A673 (cell line): ENCODE measurements at regions not wholly inside any gene's neighbourhood (a gene's known extent, or its start where the extent isn't known, plus 50 kb on each side); places are given as distances from the start of the nearest gene placed in this dataset.

ENCODE experiments used
- BruUV-seq: library from RNA; stranded (reverse); fragments of 400-500 nt; replicated peaks from 2 replicates; lab custom pipeline; 2021; lab: Mats Ljungman, UMichigan
- CTCF ChIA-PET: fragments of 300-600 bp; sonication (Branson Sonifier 250); formaldehyde crosslinking; loops from one replicate; lab custom pipeline; 2022; ENCODE audit warnings: antibody characterized with exemption; lab: Charles Lee
- POLR2A ChIA-PET: fragments of 300-600 bp; sonication (Branson Sonifier 250); formaldehyde crosslinking; loops from one replicate; lab custom pipeline; 2022; ENCODE audit warnings: antibody characterized with exemption; ENCODE audit not compliant: low non-redundant PET; lab: Charles Lee
- DNase-seq: peaks from one replicate; pipeline ENCODE4 v3.0.0-alpha.2; 2015; ENCODE audit warnings: low spot score
- H3K27ac ChIP-seq: fragments of 200-600 bp; sonication (generic); 2 replicates; pipeline ENCODE4 v1.5.1; 2016; ENCODE audit warnings: mixed run types, low read depth, mild to moderate bottlenecking, mixed read lengths, antibody characterized with exemption, low read length; ENCODE audit not compliant: poor library complexity, severe bottlenecking
- H3K27me3 ChIP-seq: fragments of 200-600 bp; sonication (generic); replicated peaks from 2 replicates; pipeline ENCODE4 v1.6.1; 2017; ENCODE audit warnings: mixed run types, low read depth, mild to moderate bottlenecking, mixed read lengths, antibody characterized with exemption, low read length; ENCODE audit not compliant: insufficient read depth, poor library complexity
- H3K36me3 ChIP-seq: fragments of 200-600 bp; sonication (generic); 2 replicates; pipeline ENCODE4 v1.6.1; 2016; ENCODE audit warnings: mixed run types, mild to moderate bottlenecking, mixed read lengths, antibody characterized with exemption, low read length; ENCODE audit not compliant: insufficient read depth, poor library complexity, severe bottlenecking
- H3K4me1 ChIP-seq: fragments of 200-600 bp; sonication (generic); 2 replicates; pipeline ENCODE4 v1.6.1; 2017; ENCODE audit warnings: mixed run types, mild to moderate bottlenecking, mixed read lengths, antibody characterized with exemption, low read length; ENCODE audit not compliant: insufficient read depth, poor library complexity, severe bottlenecking
- H3K4me3 ChIP-seq: fragments of 200-600 bp; sonication (generic); 2 replicates; pipeline ENCODE4 v1.5.1; 2016; ENCODE audit warnings: low read depth, mixed run types, mild to moderate bottlenecking, mixed read lengths, low read length; ENCODE audit not compliant: poor library complexity, severe bottlenecking
- H3K9me3 ChIP-seq: fragments of 200-600 bp; sonication (generic); 2 replicates; pipeline ENCODE4 v1.6.1; 2016; ENCODE audit warnings: mixed run types, low read depth, mild to moderate bottlenecking, mixed read lengths, antibody characterized with exemption, low read length; ENCODE audit not compliant: poor library complexity, severe bottlenecking
- EZH2 ChIP-seq: fragments of 200-600 bp; sonication (generic); IDR thresholded peaks from 2 replicates; pipeline ENCODE4 v1.6.1; 2017; ENCODE audit warnings: borderline replicate concordance, low read depth, mild to moderate bottlenecking, mixed read lengths, antibody characterized with exemption, low read length; ENCODE audit not compliant: poor library complexity, severe bottlenecking
- intact Hi-C: fragments of 100-400 bp; cut with micrococcal nuclease; formaldehyde crosslinking; loops from one replicate; pipeline ENCODE4 v1.10.0; 2022; ENCODE audit not compliant: unreplicated experiment
- TF ChIP-seq, protein P1 (sequence below): fragments of 300-800, 200-600 bp; sonication (generic); conservative IDR thresholded peaks from 2 replicates; pipeline ENCODE4 v1.5.1; 2017; ENCODE audit warnings: low read depth, mild to moderate bottlenecking, antibody characterized with exemption, low read length, moderate library complexity, mixed read lengths

GRCh38 chr10:108187408-108188012, 1023.0 kb upstream of the SORCS1 start:
- ChIA-PET POLR2A (no interaction called here), CTCF (no interaction called here)
- DNase-seq, result no peak
- BruUV-seq, result no TSS peak
- Histone ChIP-seq H3K4me1 (no peaks in the 10 kb centered on the region), H3K27ac (no peak overlapping the region), H3K36me3 (no peaks in the 10 kb centered on the region), H3K27me3 (no peaks in the 10 kb centered on the region), H3K4me3 (no peak overlapping the region), H3K9me3 (no peaks in the 10 kb centered on the region)
- TF ChIP-seq, protein P1, sequence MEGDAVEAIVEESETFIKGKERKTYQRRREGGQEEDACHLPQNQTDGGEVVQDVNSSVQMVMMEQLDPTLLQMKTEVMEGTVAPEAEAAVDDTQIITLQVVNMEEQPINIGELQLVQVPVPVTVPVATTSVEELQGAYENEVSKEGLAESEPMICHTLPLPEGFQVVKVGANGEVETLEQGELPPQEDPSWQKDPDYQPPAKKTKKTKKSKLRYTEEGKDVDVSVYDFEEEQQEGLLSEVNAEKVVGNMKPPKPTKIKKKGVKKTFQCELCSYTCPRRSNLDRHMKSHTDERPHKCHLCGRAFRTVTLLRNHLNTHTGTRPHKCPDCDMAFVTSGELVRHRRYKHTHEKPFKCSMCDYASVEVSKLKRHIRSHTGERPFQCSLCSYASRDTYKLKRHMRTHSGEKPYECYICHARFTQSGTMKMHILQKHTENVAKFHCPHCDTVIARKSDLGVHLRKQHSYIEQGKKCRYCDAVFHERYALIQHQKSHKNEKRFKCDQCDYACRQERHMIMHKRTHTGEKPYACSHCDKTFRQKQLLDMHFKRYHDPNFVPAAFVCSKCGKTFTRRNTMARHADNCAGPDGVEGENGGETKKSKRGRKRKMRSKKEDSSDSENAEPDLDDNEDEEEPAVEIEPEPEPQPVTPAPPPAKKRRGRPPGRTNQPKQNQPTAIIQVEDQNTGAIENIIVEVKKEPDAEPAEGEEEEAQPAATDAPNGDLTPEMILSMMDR, result no peak
- no peak for TF ChIP-seq EZH2
- intact Hi-C loops, result no loop called here

DNA sequence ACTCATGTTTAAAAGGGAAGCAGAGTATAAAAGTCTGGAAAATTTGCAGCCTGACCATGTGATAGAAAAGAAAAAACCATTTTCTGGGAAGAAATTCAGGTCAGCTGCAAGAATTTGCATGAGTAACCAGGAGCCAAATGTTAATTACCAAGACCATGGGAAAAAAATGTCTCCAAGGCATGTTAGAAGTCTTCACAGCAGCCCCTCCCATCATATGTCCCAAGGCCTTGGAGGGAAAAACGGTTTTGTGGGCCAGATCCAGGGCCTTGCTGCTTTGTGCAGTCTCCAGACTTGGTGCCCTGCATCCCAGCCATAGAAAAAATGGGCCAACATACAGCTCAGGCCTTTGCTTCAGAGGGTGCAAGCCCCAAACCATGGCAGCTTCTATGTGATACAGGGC, 1019.6 kb upstream of the SORCS1 start:
- no peaks in the 10 kb centered on the region for H3K4me1 ChIP-seq
- CTCF ChIA-PET, result no interaction called here
- POLR2A ChIA-PET, result no interaction called here
- H3K27ac ChIP-seq, result no peak overlapping the region
- intact Hi-C loops, result no loop called here
- H3K9me3 ChIP-seq, result no peaks in the 10 kb centered on the region
- DNase-seq, result no peak
- no TSS peak for BruUV-seq
- no peaks in the 10 kb centered on the region for H3K27me3 ChIP-seq
- no peaks in the 10 kb centered on the region for H3K36me3 ChIP-seq
- TF ChIP-seq, protein P1, result no peak
- no peak for TF ChIP-seq EZH2
- no peak overlapping the region for H3K4me3 ChIP-seq

GRCh38 chr10:108180878-108181277, 1016.4 kb upstream of the SORCS1 start:
- no peak for DNase-seq
- ChIA-PET POLR2A (interaction anchor here (0.5 kb wide), 1 partner anchor 13 kb away, joined by 3 read pairs; no protein-coding TSS in a partner anchor), CTCF (no interaction called here)
- Histone ChIP-seq H3K4me3 (no peak overlapping the region), H3K9me3 (no peaks in the 10 kb centered on the region), H3K27ac (no peak overlapping the region), H3K27me3 (no peaks in the 10 kb centered on the region), H3K36me3 (no peaks in the 10 kb centered on the region), H3K4me1 (no peaks in the 10 kb centered on the region)
- TF ChIP-seq, protein P1, result no peak
- TF ChIP-seq EZH2, result no peak
- no TSS peak for BruUV-seq
- intact Hi-C loops, result no loop called here
